ENCODE measurements at regions not wholly inside any gene's neighbourhood (a gene's known extent, or its start where the extent isn't known, plus 50 kb on each side); places are given as distances from the start of the nearest gene placed in this dataset.

- TF ChIP-seq TRIM24 (CRISPR knock-in tag; IDR thresholded peaks at IDR 0.05) = no peak
- no peak for TF ChIP-seq SP1 (IDR thresholded peaks at IDR 0.05)
- no peak for TF ChIP-seq SP1 (CRISPR knock-in tag; IDR thresholded peaks at IDR 0.05)
- no peak for TF ChIP-seq ZNF580 (CRISPR knock-in tag; IDR thresholded peaks at IDR 0.05; ENCODE audit: borderline replicate concordance, low read depth)
- no peak for TF ChIP-seq KDM4B (CRISPR knock-in tag; IDR thresholded peaks at IDR 0.05)
- no peak for TF ChIP-seq CREB3 (CRISPR knock-in tag; IDR thresholded peaks at IDR 0.05)
- no peak for TF ChIP-seq AFF4 (CRISPR knock-in tag; IDR thresholded peaks at IDR 0.05)
- no peak for TF ChIP-seq USF2 (IDR thresholded peaks at IDR 0.05; ENCODE audit: low read depth, low read length)
- no peak for TF ChIP-seq USF2 (CRISPR knock-in tag; IDR thresholded peaks at IDR 0.05; ENCODE audit: borderline replicate concordance)
- TF ChIP-seq HMGXB4 (CRISPR knock-in tag; IDR thresholded peaks at IDR 0.05; ENCODE audit: borderline replicate concordance in 1 of 2, low read depth in 1 of 2) = no peak
- TF ChIP-seq CTCF (CRISPR knock-in tag; IDR thresholded peaks at IDR 0.05) = no peak
- TF ChIP-seq MXI1 (IDR thresholded peaks at IDR 0.05; ENCODE audit: borderline replicate concordance, low read depth, low read length) = no peak
Observed at GRCh38 chr2:102940684-102941083, 178.9 kb downstream of the TMEM182 start.
